ENCODE measurements at regions not wholly inside any gene's neighbourhood (a gene's known extent, or its start where the extent isn't known, plus 50 kb on each side); places are given as distances from the start of the nearest gene placed in this dataset.
"Not testable (repeated sequence)": the region's sequence is repeated elsewhere in the genome, so short reads cannot be mapped to it uniquely, and the experiment has no call there.

- no peak for DNase-seq
Measured at GRCh38 chr2:9708683-9709538, 78.1 kb upstream of the YWHAQ start.

GRCh38 chr2:9709539-9710285, 78.9 kb upstream of the YWHAQ start:
- no peak for DNase-seq

GRCh38 chr2:9710311-9710710, 79.5 kb upstream of the YWHAQ start:
- DNase-seq: no peak

- DNase-seq: no peak
Measured at GRCh38 chr2:9712263-9712662, 81.5 kb upstream of the YWHAQ start.

GRCh38 chr2:9714630-9715214, 83.9 kb upstream of the YWHAQ start:
- no peak for DNase-seq

GRCh38 chr2:9715238-9715637, 84.4 kb upstream of the YWHAQ start:
- no peak for DNase-seq

GRCh38 chr2:9717886-9718451, 87.2 kb upstream of the YWHAQ start:
- DNase-seq: no peak

GRCh38 chr2:9720352-9721093, 89.7 kb upstream of the YWHAQ start:
- no peak for DNase-seq

GRCh38 chr2:9721344-9721743, 90.5 kb upstream of the YWHAQ start:
- no peak for DNase-seq

- DNase-seq: no peak
Measured at GRCh38 chr2:9722451-9722850, 91.7 kb upstream of the YWHAQ start.

GRCh38 chr2:9724565-9724964, 93.8 kb upstream of the YWHAQ start:
- no peak for DNase-seq

- no peak for DNase-seq
Measured at GRCh38 chr2:9725106-9725505, 94.3 kb upstream of the YWHAQ start.

- not testable (repeated sequence) for DNase-seq
Measured at GRCh38 chr2:9726016-9726415, 95.2 kb upstream of the YWHAQ start.

- DNase-seq: not testable (repeated sequence)
Measured at GRCh38 chr2:9730523-9730922, 99.7 kb upstream of the YWHAQ start.

- no peak for DNase-seq
Measured at GRCh38 chr2:9732824-9733223, 102.0 kb upstream of the YWHAQ start.

- no peak for DNase-seq
Measured at GRCh38 chr2:9734308-9734707, 103.5 kb upstream of the YWHAQ start.

- no peak for DNase-seq
Measured at GRCh38 chr2:9735335-9735734, 104.5 kb upstream of the YWHAQ start.

GRCh38 chr2:9736021-9736420, 105.2 kb upstream of the YWHAQ start:
- no peak for DNase-seq

GRCh38 chr2:9737053-9737875, 106.0 kb upstream of the TAF1B start:
- peak in 1 of 2 experiments; percentile 23 for DNase-seq

GRCh38 chr2:9738062-9738461, 105.2 kb upstream of the TAF1B start:
- DNase-seq: no peak

- no peak for DNase-seq
Measured at GRCh38 chr2:9738535-9739496, 104.5 kb upstream of the TAF1B start.

All from NCI-H446 (cell line).